ENCODE measurements at regions not wholly inside any gene's neighbourhood (a gene's known extent, or its start where the extent isn't known, plus 50 kb on each side); places are given as distances from the start of the nearest gene placed in this dataset.

DNA sequence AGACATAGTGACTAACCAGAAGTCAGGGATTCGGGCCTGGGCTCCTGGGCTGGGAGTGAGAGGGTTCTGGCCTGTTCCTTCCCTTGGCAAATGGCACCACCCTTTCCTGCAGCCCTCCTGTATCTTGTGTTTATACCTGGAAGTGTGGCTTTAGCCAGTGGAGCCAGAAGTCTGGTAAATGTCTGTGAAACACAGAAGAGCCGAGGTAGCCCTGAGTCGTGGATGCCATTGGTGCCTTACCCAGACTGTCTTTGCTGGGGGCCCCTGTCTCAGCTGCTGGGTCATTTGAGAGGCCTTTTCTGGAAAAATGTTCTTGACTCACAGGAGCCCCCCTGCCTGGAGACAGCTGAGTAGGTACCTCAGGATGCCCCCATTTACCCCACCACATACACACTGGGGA, 95.7 kb upstream of the BASP1 start:
- no peaks in the 10 kb centered on the region for H3K36me3 ChIP-seq (ENCODE audit: control insufficient read depth in 2 of 4, insufficient read depth in 4 of 4, low read length in 3 of 4)
- no peak overlapping the region for H3K27ac ChIP-seq (ENCODE audit: low read depth, low read length)
- no peaks in the 10 kb centered on the region; the same call in 1 of the 2 replicates for H3K23me2 ChIP-seq (ENCODE audit: low read depth, low read length)
- no peaks in the 10 kb centered on the region for H3K79me2 ChIP-seq (ENCODE audit: control insufficient read depth in 1 of 2, insufficient read depth in 2 of 2, low read length in 2 of 2)
- H3K9me3 ChIP-seq (ENCODE audit: insufficient read depth in 2 of 2, low read depth in 1 of 2, low read length in 1 of 2): no peaks in the 10 kb centered on the region
- POLR2A ChIA-PET (ENCODE audit: partially characterized antibody): no interaction called here
- no peaks in the 10 kb centered on the region for H4K20me1 ChIP-seq (replicated peaks in 1 of 2; ENCODE audit: control insufficient read depth in 1 of 2, insufficient read depth in 2 of 2, low read length in 2 of 2)
- no peak overlapping the region for H3K18ac ChIP-seq (ENCODE audit: extremely low read depth, low read length)
- WGBS, 2 experiments (ENCODE audit: extremely low coverage in 1 of 2, insufficient coverage in 1 of 2, insufficient read length in 1 of 2, insufficient replicate concordance in 2 of 2, low coverage in 1 of 2, low lambda C conversion rate in 2 of 2, missing lambda C conversion rate in 1 of 2): 87% methylated on average over 3 of the region's 3 CpGs; no CpG with 5 or more reads in 1 of the 2 experiments
- no peak overlapping the region for H3K4me3 ChIP-seq (ENCODE audit: extremely low read depth in 1 of 4, insufficient read depth in 2 of 4, low read depth in 3 of 4, low read length in 4 of 4)
- no peak overlapping the region; the same call in 1 of the 2 replicates for H2BK12ac ChIP-seq (ENCODE audit: low read depth, low read length)
- TF ChIP-seq TEAD4 (IDR thresholded peaks at IDR 0.05; ENCODE audit: low read depth, low read length): no peak
- TF ChIP-seq ASH2L (IDR thresholded peaks at IDR 0.05; ENCODE audit: low read length): no peak
- TF ChIP-seq KDM1A (IDR thresholded peaks at IDR 0.05; ENCODE audit: borderline replicate concordance, low read length): no peak
- TF ChIP-seq TAF7 (optimal IDR thresholded peaks at IDR 0.05; ENCODE audit: borderline replicate concordance, low read depth, low read length): no peak
- no peak for TF ChIP-seq RAD21 (IDR thresholded peaks at IDR 0.05 in 1 of 2, conservative IDR thresholded peaks at IDR 0.05 in 1 of 2; ENCODE audit: low read depth in 2 of 2, low read length in 2 of 2)
- no peak for TF ChIP-seq ATF2 (IDR thresholded peaks at IDR 0.05; ENCODE audit: low read length)
- no peak for TF ChIP-seq GABPA (IDR thresholded peaks at IDR 0.05; ENCODE audit: borderline replicate concordance, insufficient read depth, low read length)
- TF ChIP-seq SP1 (IDR thresholded peaks at IDR 0.05; ENCODE audit: low read depth, low read length): no peak
- TF ChIP-seq RXRA (IDR thresholded peaks at IDR 0.05; ENCODE audit: insufficient read depth, low read depth, low read length): no peak
- no peak for TF ChIP-seq SIN3A (conservative IDR thresholded peaks at IDR 0.05 in 1 of 2, IDR thresholded peaks at IDR 0.05 in 1 of 2; ENCODE audit: low read depth in 1 of 2, low read length in 2 of 2)
- no peak for TF ChIP-seq RNF2 (IDR thresholded peaks at IDR 0.05; ENCODE audit: borderline replicate concordance, low read depth, low read length, missing control alignments, poor library complexity, severe bottlenecking)
- TF ChIP-seq BCL11A (IDR thresholded peaks at IDR 0.05; ENCODE audit: low read depth in 2 of 2, low read length in 2 of 2): no peak
- no peak overlapping the region for H3K56ac ChIP-seq (replicated peaks; ENCODE audit: insufficient read length, low read depth, low read length)
- CTCF ChIA-PET (ENCODE audit: partially characterized antibody): interaction anchor here (1.5 to 2.2 kb wide), 2 partner anchors 10 to 68 kb away, joined by 5 to 7 read pairs; no protein-coding TSS in a partner anchor
- DNase-seq (ENCODE audit: low read depth in 1 of 2, low spot score in 2 of 2) (no peak), FAIRE-seq (no peak)
- H2BK20ac ChIP-seq (ENCODE audit: low read length): no peak overlapping the region
- H2AK5ac ChIP-seq (ENCODE audit: low read depth, low read length): no peak overlapping the region
- H4K8ac ChIP-seq (ENCODE audit: extremely low read depth, insufficient read depth, low read length): no peak overlapping the region
- H3K4ac ChIP-seq (replicated peaks; ENCODE audit: insufficient read length, low read depth, low read length): no peak overlapping the region
- H2BK120ac ChIP-seq (replicated peaks; ENCODE audit: low read depth, low read length): no peak overlapping the region
- H2BK15ac ChIP-seq (ENCODE audit: low read length): no peak overlapping the region
- no peak overlapping the region for H3K4me2 ChIP-seq (ENCODE audit: insufficient read depth in 1 of 2, low read depth in 2 of 2, low read length in 2 of 2)
- no peak overlapping the region for H4K5ac ChIP-seq (ENCODE audit: insufficient read length, low read depth, low read length)
- H3K4me1 ChIP-seq (replicated peaks in 1 of 4; ENCODE audit: control insufficient read depth in 3 of 4, insufficient read depth in 4 of 4, low read length in 3 of 4): no peaks in the 10 kb centered on the region
- H2BK5ac ChIP-seq (ENCODE audit: low read depth, low read length): no peak overlapping the region
- H2AFZ ChIP-seq (ENCODE audit: low read length): no peak overlapping the region
- no peak overlapping the region for H3K23ac ChIP-seq (ENCODE audit: insufficient read length)
- no peak overlapping the region for H4K91ac ChIP-seq (replicated peaks; ENCODE audit: insufficient read length, low read length)
- no peak overlapping the region for H3K14ac ChIP-seq (ENCODE audit: insufficient read length)
- no peak overlapping the region for H3K9ac ChIP-seq (replicated peaks in 1 of 4; ENCODE audit: extremely low read depth in 1 of 4, low read depth in 3 of 4, low read length in 3 of 4)
- H3K27me3 ChIP-seq (replicated peaks in 1 of 4; ENCODE audit: control insufficient read depth in 3 of 4, extremely low read depth in 1 of 4, insufficient read depth in 3 of 4, low read length in 3 of 4): no peaks in the 10 kb centered on the region
- no peaks in the 10 kb centered on the region for H3K79me1 ChIP-seq (ENCODE audit: low read depth, low read length)

Measured in H1 (cell line).